Peyer's patch (tissue), 4 donors: ENCODE measurements at regions not wholly inside any gene's neighbourhood (a gene's known extent, or its start where the extent isn't known, plus 50 kb on each side); places are given as distances from the start of the nearest gene placed in this dataset.

Experiments used
- DNase-seq, 3 donors: peaks; one replicate each; pipeline ENCODE4 v3.0.0-alpha.2; 2017 to 2019
- H3K27ac ChIP-seq, 4 donors: fragments of 200-600 bp; sonication (generic); one replicate each; pipeline ENCODE4 v1.5.1; 2016 to 2019
- H3K27me3 ChIP-seq, 2 donors: fragments of 200-600 bp; sonication (generic); one replicate each; pipeline ENCODE4 v1.5.1; 2019
- H3K36me3 ChIP-seq, 3 donors: fragments of 200-600 bp; sonication (generic); one replicate each; pipeline ENCODE4 v1.5.1; 2016 to 2019
- H3K4me1 ChIP-seq, 4 donors: fragments of 200-600 bp; sonication (generic); one replicate each; pipeline ENCODE4 v1.5.1; 2016 to 2019
- H3K4me3 ChIP-seq, 4 donors: fragments of 200-600 bp; sonication (generic); 1 replicate in 3 of 4; 2 replicates in 1 of 4; pipeline ENCODE4 v1.5.1; 2016 to 2019; ENCODE audit warnings: mild to moderate bottlenecking in 1 of 4
- H3K9me3 ChIP-seq, 4 donors: fragments of 200-600 bp; sonication (generic); one replicate each; pipeline ENCODE4 v1.5.1; 2016 to 2019; ENCODE audit warnings: mild to moderate bottlenecking in 1 of 4
- POLR2A ChIP-seq, 2 donors: fragments of 450-650 bp; IDR thresholded peaks; one replicate each; pipeline ENCODE4 v1.5.1; 2017; ENCODE audit warnings: antibody characterized with exemption in 2 of 2, mild to moderate bottlenecking in 2 of 2, moderate library complexity in 2 of 2
- TF ChIP-seq, protein P1 (sequence below), 6 experiments: fragments of 450-650 bp in 4 of 6; fragments of 200-600 bp in 2 of 6; sonication (generic) in 1 of 6; IDR thresholded peaks; one replicate each; pipeline ENCODE4 v1.5.1; 2017 to 2019; ENCODE audit warnings: antibody characterized with exemption in 6 of 6, mild to moderate bottlenecking in 3 of 6, moderate library complexity in 1 of 6

GRCh38 chr4:181202240-181202639, 1041.0 kb upstream of the TENM3 start:
- Histone ChIP-seq H3K36me3 (no peaks in the 10 kb centered on the region), H3K4me1 (no peaks in the 10 kb centered on the region), H3K27ac (no peak overlapping the region), H3K4me3 (no peak overlapping the region), H3K27me3 (no peaks in the 10 kb centered on the region), H3K9me3 (no peaks in the 10 kb centered on the region)
- DNase-seq, result no peak
- TF ChIP-seq, protein P1, sequence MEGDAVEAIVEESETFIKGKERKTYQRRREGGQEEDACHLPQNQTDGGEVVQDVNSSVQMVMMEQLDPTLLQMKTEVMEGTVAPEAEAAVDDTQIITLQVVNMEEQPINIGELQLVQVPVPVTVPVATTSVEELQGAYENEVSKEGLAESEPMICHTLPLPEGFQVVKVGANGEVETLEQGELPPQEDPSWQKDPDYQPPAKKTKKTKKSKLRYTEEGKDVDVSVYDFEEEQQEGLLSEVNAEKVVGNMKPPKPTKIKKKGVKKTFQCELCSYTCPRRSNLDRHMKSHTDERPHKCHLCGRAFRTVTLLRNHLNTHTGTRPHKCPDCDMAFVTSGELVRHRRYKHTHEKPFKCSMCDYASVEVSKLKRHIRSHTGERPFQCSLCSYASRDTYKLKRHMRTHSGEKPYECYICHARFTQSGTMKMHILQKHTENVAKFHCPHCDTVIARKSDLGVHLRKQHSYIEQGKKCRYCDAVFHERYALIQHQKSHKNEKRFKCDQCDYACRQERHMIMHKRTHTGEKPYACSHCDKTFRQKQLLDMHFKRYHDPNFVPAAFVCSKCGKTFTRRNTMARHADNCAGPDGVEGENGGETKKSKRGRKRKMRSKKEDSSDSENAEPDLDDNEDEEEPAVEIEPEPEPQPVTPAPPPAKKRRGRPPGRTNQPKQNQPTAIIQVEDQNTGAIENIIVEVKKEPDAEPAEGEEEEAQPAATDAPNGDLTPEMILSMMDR (IDR thresholded peaks at IDR 0.05), result no peak
- TF ChIP-seq POLR2A (IDR thresholded peaks at IDR 0.05), result no peak

DNA sequence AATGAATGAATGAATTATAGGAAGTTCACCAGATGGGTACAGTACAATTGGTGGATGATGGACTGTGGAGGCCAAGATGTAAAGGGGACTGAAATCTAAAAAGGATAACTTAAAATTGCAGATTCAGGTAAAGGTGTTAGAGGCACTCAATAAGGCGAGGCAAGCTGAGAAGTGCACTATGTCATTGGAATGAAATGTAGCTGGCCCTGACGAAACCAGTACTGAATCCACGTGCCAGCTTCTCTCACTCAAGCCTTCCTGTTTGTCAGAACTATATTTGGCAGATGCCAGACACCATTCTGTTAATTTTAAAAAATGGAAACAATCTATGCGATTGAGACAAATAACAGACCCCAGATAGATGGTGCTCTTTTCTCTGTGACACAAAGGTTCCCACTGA, 1039.1 kb upstream of the TENM3 start:
- H3K9me3 ChIP-seq, result no peaks in the 10 kb centered on the region
- DNase-seq, result no peak
- no peaks in the 10 kb centered on the region for H3K4me1 ChIP-seq
- no peak overlapping the region for H3K27ac ChIP-seq
- no peaks in the 10 kb centered on the region for H3K36me3 ChIP-seq
- H3K27me3 ChIP-seq, result no peaks in the 10 kb centered on the region
- H3K4me3 ChIP-seq, result no peak overlapping the region
- no peak for TF ChIP-seq POLR2A (IDR thresholded peaks at IDR 0.05)
- TF ChIP-seq, protein P1 (IDR thresholded peaks at IDR 0.05), result no peak

GRCh38 chr4:181213551-181213950, 1029.7 kb upstream of the TENM3 start:
- Histone ChIP-seq H3K4me1 (no peaks in the 10 kb centered on the region), H3K27ac (no peak overlapping the region), H3K9me3 (no peaks in the 10 kb centered on the region), H3K27me3 (no peaks in the 10 kb centered on the region), H3K36me3 (no peaks in the 10 kb centered on the region), H3K4me3 (no peak overlapping the region)
- TF ChIP-seq POLR2A (IDR thresholded peaks at IDR 0.05), result no peak
- TF ChIP-seq, protein P1 (IDR thresholded peaks at IDR 0.05), result no peak
- no peak for DNase-seq

GRCh38 chr4:181216501-181216900, 1026.7 kb upstream of the TENM3 start:
- DNase-seq, result no peak
- no peaks in the 10 kb centered on the region for H3K9me3 ChIP-seq
- TF ChIP-seq, protein P1 (IDR thresholded peaks at IDR 0.05), result no peak
- no peak for TF ChIP-seq POLR2A (IDR thresholded peaks at IDR 0.05)
- H3K4me3 ChIP-seq, result no peak overlapping the region
- H3K27me3 ChIP-seq, result no peaks in the 10 kb centered on the region
- H3K27ac ChIP-seq, result no peak overlapping the region
- H3K36me3 ChIP-seq, result no peaks in the 10 kb centered on the region
- H3K4me1 ChIP-seq, result no peaks in the 10 kb centered on the region

GRCh38 chr4:181219783-181220416, 1023.3 kb upstream of the TENM3 start:
- no peaks in the 10 kb centered on the region for H3K27me3 ChIP-seq
- no peaks in the 10 kb centered on the region for H3K9me3 ChIP-seq
- no peak overlapping the region for H3K4me3 ChIP-seq
- no peak for DNase-seq
- TF ChIP-seq, protein P1 (IDR thresholded peaks at IDR 0.05), result no peak
- TF ChIP-seq POLR2A (IDR thresholded peaks at IDR 0.05), result no peak
- no peak overlapping the region for H3K27ac ChIP-seq
- H3K4me1 ChIP-seq, result no peaks in the 10 kb centered on the region
- no peaks in the 10 kb centered on the region for H3K36me3 ChIP-seq

DNA sequence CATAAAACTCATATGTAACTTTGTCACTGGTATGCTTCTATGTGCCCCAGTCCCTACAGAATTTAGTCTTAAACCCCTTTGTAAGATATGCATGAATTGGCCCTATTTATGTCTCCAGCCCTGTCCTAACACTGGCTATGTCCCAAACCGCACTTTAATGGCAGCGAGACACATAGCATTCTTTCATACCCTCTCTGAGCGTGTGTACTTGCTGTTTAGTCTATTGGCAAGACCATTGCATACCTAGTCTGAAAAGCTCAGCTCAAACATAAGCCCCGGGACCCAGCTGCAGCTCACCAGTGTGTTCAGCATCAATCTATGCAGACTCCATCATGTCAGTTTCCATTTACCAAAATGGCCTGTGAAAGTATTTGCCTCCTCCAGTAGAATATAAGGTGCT, 1018.4 kb upstream of the TENM3 start:
- Histone ChIP-seq H3K4me3 (no peak overlapping the region), H3K27ac (no peak overlapping the region), H3K27me3 (no peaks in the 10 kb centered on the region), H3K9me3 (no peaks in the 10 kb centered on the region), H3K4me1 (no peaks in the 10 kb centered on the region), H3K36me3 (no peaks in the 10 kb centered on the region)
- TF ChIP-seq POLR2A (IDR thresholded peaks at IDR 0.05), result no peak
- TF ChIP-seq, protein P1 (IDR thresholded peaks at IDR 0.05), result no peak
- DNase-seq, result no peak
